SU-DHL-6 (cell line): ENCODE measurements at regions not wholly inside any gene's neighbourhood (a gene's known extent, or its start where the extent isn't known, plus 50 kb on each side); places are given as distances from the start of the nearest gene placed in this dataset.

Experiments
- H2AFZ ChIP-seq: fragments of 200-600 bp; sonication (generic); 2 replicates; pipeline ENCODE4 v1.6.1; 2014; ENCODE audit warnings: low read depth, mild to moderate bottlenecking, moderate library complexity, mixed read lengths, antibody characterized with exemption, low read length; ENCODE audit not compliant: severe bottlenecking
- H3F3A ChIP-seq: fragments of 200-600 bp; shearing (Covaris generic); 2 replicates; pipeline ENCODE4 v1.6.0; 2016; ENCODE audit warnings: antibody characterized with exemption, mild to moderate bottlenecking; ENCODE audit not compliant: insufficient read depth
- H3K27ac ChIP-seq: fragments of 200-600 bp; sonication (generic); 2 replicates; pipeline ENCODE4 v1.5.1; 2016; ENCODE audit warnings: low read depth, mild to moderate bottlenecking, low read length, moderate library complexity, mixed read lengths
- H3K27me3 ChIP-seq: fragments of 200-600 bp; sonication (generic), shearing (Covaris generic); 2 replicates; pipeline ENCODE4 v1.6.0; 2014; ENCODE audit warnings: mild to moderate bottlenecking, low read length
- H3K36me3 ChIP-seq: fragments of 200-600 bp; sonication (generic); 2 replicates; pipeline ENCODE4 v1.6.1; 2014; ENCODE audit warnings: mild to moderate bottlenecking, low read length, mixed read lengths
- H3K4me2 ChIP-seq: fragments of 300-600, 200-600 bp; shearing (Covaris generic), sonication (generic); 2 replicates; pipeline ENCODE4 v1.6.0; 2014; ENCODE audit warnings: low read length, low read depth, mild to moderate bottlenecking; ENCODE audit not compliant: poor library complexity, severe bottlenecking
- H3K4me3 ChIP-seq: fragments of 200-600 bp; sonication (generic); 2 replicates; pipeline ENCODE4 v1.5.1; 2014; ENCODE audit warnings: antibody characterized with exemption, low read length, mild to moderate bottlenecking, mixed read lengths; ENCODE audit not compliant: insufficient read depth, poor library complexity, severe bottlenecking
- H3K79me2 ChIP-seq: fragments of 200-600 bp; sonication (generic); 2 replicates; pipeline ENCODE4 v1.6.1; 2014; ENCODE audit warnings: mild to moderate bottlenecking, low read length, moderate library complexity; ENCODE audit not compliant: insufficient read depth
- H3K9ac ChIP-seq: fragments of 200-600 bp; sonication (generic); 2 replicates; pipeline ENCODE4 v1.7.0; 2014; ENCODE audit warnings: mild to moderate bottlenecking, low read length
- H3K9me2 ChIP-seq: fragments of 200-600 bp; sonication (generic); replicated peaks from 2 replicates; pipeline ENCODE4 v1.6.1; 2014; ENCODE audit warnings: low read length; ENCODE audit not compliant: insufficient read depth
- H3K9me3 ChIP-seq: fragments of 200-600 bp; sonication (generic); 2 replicates; pipeline ENCODE4 v1.6.1; 2014; ENCODE audit warnings: low read length, mixed read lengths; ENCODE audit not compliant: insufficient read depth
- H4K20me1 ChIP-seq: fragments of 200-600 bp; sonication (generic); 2 replicates; pipeline ENCODE4 v1.6.1; 2014; ENCODE audit warnings: low read depth, mild to moderate bottlenecking, antibody characterized with exemption, low read length, moderate library complexity, mixed read lengths
- EZH2phosphoT487 ChIP-seq: fragments of 200-600 bp; sonication (generic), shearing (Covaris generic); conservative IDR thresholded peaks from 2 replicates; pipeline ENCODE4 v1.6.1; 2018; ENCODE audit warnings: mild to moderate bottlenecking, antibody characterized with exemption, low read length, moderate library complexity, mixed read lengths
- TF ChIP-seq, protein P1 (sequence below): fragments of 200-600 bp; sonication (generic); IDR thresholded peaks from one replicate; pipeline ENCODE4 v1.5.1; 2017; ENCODE audit warnings: antibody characterized with exemption, mild to moderate bottlenecking, low read length, moderate library complexity; ENCODE audit not compliant: insufficient read depth, poor library complexity, severe bottlenecking

DNA sequence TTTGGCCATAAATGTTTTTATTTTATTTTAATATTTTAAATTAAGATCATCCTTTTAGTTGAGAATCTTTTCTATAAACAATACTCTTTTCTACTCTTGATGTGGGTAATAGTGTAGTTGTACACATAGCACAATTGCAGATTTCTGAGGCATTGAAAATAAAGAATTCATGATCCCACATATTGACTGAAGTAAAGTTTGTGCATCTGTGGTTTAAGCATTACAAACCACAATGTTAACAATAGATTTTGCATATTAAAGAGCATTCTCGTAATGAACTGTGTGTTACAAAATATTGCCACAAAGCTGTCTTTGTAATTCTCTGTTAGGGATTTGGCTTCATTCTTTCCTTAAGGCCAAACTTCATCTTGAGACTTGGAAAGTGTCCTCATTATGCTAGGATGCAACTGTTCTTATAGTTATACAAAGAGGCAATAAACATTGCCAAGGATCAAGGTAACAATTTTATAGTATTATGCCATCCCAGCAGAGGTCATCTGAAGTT is 256.8 kb downstream of the OLFM3 start:
- no peaks in the 10 kb centered on the region for H3K9me2 ChIP-seq
- TF ChIP-seq EZH2phosphoT487: no peak
- TF ChIP-seq, protein P1, sequence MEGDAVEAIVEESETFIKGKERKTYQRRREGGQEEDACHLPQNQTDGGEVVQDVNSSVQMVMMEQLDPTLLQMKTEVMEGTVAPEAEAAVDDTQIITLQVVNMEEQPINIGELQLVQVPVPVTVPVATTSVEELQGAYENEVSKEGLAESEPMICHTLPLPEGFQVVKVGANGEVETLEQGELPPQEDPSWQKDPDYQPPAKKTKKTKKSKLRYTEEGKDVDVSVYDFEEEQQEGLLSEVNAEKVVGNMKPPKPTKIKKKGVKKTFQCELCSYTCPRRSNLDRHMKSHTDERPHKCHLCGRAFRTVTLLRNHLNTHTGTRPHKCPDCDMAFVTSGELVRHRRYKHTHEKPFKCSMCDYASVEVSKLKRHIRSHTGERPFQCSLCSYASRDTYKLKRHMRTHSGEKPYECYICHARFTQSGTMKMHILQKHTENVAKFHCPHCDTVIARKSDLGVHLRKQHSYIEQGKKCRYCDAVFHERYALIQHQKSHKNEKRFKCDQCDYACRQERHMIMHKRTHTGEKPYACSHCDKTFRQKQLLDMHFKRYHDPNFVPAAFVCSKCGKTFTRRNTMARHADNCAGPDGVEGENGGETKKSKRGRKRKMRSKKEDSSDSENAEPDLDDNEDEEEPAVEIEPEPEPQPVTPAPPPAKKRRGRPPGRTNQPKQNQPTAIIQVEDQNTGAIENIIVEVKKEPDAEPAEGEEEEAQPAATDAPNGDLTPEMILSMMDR: no peak

DNA sequence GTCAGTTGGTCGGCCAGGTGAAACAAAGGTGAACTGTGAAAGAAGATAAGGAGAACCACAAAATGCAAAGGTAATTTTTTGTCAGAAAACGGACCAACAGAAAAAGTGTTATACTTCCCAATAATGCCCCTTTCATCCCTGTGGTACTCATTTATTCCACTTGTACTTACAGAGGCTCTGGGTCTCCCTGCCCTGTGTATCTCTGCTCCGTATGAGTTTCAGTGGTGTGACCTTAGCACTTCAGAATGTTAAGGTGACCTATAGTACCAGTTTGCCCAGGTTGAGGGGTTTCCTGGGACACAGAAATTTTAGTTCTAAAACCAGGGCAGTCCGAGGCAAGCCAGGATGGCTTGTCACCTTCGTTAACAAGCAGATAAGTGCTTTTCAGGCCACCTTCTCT is 254.8 kb downstream of the OLFM3 start:
- no peak overlapping the region for H3K9ac ChIP-seq
- no peak for TF ChIP-seq EZH2phosphoT487
- TF ChIP-seq, protein P1: no peak
- no peak overlapping the region for H3K27ac ChIP-seq
- H3K4me2 ChIP-seq: no peak overlapping the region
- no peaks in the 10 kb centered on the region for H4K20me1 ChIP-seq
- H3K9me2 ChIP-seq: no peaks in the 10 kb centered on the region
- no peaks in the 10 kb centered on the region for H3K9me3 ChIP-seq
- no peaks in the 10 kb centered on the region for H3K79me2 ChIP-seq
- H3F3A ChIP-seq: no peaks in the 10 kb centered on the region
- no peaks in the 10 kb centered on the region for H3K36me3 ChIP-seq
- H2AFZ ChIP-seq: no peak overlapping the region
- H3K4me3 ChIP-seq: no peak overlapping the region
- no peaks in the 10 kb centered on the region for H3K27me3 ChIP-seq

More for the DNA sequence above, 256.8 kb downstream of the OLFM3 start:
- Histone ChIP-seq H2AFZ (no peak overlapping the region), H3K36me3 (no peaks in the 10 kb centered on the region), H3K79me2 (no peaks in the 10 kb centered on the region), H3K4me2 (no peak overlapping the region), H3K4me3 (no peak overlapping the region), H3K9ac (no peak overlapping the region), H3K27me3 (no peaks in the 10 kb centered on the region), H3K9me3 (no peaks in the 10 kb centered on the region), H3F3A (no peaks in the 10 kb centered on the region), H4K20me1 (no peaks in the 10 kb centered on the region), H3K27ac (no peak overlapping the region)

DNA sequence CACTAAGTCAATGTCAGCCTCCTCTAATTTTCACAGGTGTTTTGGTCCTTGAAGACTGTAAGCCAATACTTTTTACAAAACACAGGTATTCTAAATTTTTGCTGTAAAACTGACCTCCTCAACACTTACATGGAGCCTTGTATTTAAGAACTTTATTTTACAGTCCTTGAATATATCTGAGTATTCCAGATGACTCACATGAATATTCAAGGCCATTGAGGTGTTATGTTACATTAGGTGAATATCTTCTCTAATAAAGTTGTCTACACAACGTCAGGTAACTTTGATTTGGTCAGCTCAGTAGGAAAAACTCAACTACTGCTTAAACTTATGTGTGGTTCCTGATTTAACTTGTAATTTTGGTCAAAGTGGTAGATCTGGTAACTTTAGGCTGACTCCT is 254.2 kb downstream of the OLFM3 start:
- Histone ChIP-seq H2AFZ (no peak overlapping the region), H3F3A (no peaks in the 10 kb centered on the region), H3K4me3 (no peak overlapping the region), H3K36me3 (no peaks in the 10 kb centered on the region), H3K27me3 (no peaks in the 10 kb centered on the region), H4K20me1 (no peaks in the 10 kb centered on the region), H3K9me3 (no peaks in the 10 kb centered on the region), H3K9ac (no peak overlapping the region), H3K9me2 (no peaks in the 10 kb centered on the region), H3K27ac (no peak overlapping the region), H3K79me2 (no peaks in the 10 kb centered on the region), H3K4me2 (no peak overlapping the region)
- TF ChIP-seq, protein P1: no peak
- no peak for TF ChIP-seq EZH2phosphoT487
